HCEC 1CT (cell line): ENCODE measurements at regions not wholly inside any gene's neighbourhood (a gene's known extent, or its start where the extent isn't known, plus 50 kb on each side); places are given as distances from the start of the nearest gene placed in this dataset.
"Not testable (repeated sequence)": the region's sequence is repeated elsewhere in the genome, so short reads cannot be mapped to it uniquely, and the experiment has no call there.

ENCODE experiments used
- DNase-seq: peaks from one replicate; pipeline ENCODE4 v3.0.0-alpha.2; 2017

GRCh38 chrX:121876305-121876704 lies 828.9 kb downstream of the GLUD2 start:
- DNase-seq: no peak

DNA sequence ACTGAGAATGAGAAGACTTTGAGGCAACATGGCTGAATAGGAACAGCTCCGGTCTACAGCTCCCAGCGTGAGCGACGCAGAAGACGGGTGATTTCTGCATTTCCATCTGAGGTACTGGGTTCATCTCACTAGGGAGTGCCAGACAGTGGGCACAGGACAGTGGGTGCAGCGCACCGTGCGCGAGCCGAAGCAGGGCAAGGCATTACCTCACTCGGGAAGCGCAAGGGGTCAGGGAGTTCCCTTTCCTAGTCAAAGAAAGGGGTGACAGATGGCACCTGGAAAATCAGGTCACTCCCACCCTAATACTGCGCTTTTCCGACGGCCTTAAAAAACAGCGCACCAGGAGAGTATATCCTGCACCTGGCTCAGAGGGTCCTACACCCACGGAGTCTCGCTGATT lies 829.9 kb downstream of the GLUD2 start:
- not testable (repeated sequence) for DNase-seq

DNA sequence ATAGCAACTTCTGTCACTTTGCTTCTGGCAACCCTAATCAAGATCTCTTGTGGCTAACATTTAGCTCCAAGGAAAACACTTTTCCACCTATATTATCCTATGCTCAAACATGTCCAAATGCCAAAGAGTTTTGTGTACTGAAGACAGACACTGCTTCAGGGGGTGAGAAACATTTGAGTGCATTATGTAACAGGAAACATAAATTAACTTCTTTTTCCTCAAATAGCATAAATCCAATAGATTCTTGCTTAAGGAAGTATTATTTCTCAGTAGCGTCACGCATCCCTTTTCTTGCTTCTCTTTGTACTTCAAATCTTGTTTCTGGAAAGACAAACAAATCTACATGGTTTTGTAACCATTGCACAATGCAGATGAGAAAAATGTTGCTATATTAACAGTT lies 839.1 kb downstream of the GLUD2 start:
- DNase-seq: no peak

- no peak for DNase-seq
Measured at GRCh38 chrX:121894756-121895155, 847.3 kb downstream of the GLUD2 start.

DNA sequence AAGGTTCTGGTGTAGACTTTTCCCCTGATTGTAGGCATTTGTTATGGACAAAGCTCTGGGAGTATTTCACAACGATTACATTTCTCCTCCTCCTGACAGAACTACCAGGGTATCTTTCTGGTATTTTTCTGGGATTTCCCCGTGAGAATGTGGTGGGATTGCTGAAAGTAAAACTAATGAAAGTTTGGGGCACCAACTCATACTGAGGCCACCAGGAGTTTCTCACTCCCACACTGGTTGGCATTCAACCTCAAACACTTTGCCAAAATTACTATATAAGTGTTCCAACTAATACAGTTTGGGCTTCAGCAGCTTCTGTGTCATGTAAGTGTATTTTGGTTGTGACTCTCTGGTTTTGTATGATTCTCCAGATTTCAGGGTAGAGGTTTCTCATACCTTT lies 855.1 kb downstream of the GLUD2 start:
- DNase-seq: no peak

DNA sequence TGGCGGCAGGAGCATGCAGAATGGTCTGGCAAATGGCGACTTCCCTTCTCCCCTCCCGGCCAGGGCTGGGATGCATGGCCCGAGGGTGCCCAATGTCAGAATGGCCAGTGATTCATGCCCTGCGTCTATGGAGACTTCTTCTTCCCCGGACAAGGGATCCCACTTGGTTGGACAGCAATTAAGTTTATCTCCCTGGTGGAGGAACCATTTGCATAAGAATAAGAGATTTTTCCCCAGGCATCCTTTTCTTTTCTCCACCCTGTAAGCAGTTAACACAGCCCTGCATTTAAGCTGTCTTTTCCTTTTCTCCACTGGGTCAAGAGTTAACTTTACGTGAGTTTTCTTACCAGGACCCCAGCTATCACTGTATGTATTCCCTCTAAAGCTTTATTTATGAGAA lies 856.6 kb downstream of the GLUD2 start:
- no peak for DNase-seq

DNA sequence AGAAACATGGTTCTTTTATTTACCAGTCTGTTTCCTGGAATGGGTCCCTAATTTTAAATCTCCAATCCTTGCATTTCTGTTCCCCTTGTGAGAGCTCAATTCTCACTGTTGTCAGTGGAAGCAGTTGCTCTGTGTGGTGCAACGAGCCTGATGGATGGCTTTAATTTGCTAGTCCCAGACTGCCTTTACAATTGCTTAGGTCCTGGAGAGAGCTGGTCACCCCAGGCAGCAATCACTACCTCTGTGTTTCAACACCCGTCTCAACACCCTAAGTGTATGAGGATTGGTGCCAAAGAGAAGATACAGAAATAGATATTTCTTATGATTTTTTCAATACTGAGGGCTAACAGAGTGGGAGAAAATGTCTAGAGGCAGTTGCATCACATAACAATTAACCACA lies 873.8 kb downstream of the GLUD2 start:
- no peak for DNase-seq

GRCh38 chrX:121931567-121931966 lies 884.2 kb downstream of the GLUD2 start:
- no peak for DNase-seq

DNA sequence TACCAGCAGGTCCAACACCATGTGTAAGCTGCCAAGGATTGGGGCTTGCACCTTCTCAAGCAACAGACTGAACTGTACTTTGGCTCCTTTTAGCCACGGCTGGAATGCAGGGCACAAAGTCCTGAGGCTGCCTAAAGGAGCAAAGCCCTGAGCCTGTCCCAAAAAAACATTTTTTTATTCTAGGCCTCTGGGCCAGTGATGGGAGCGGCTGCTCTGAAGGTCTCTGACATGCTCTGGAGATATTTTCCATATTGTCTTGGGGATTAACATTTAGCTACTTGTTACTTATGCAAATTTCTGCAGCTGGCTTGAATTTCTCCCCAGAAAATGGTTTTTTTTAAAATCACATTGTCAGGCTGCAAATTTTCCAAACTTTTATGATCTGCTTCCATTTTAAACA lies 885.3 kb downstream of the GLUD2 start:
- no peak for DNase-seq

- DNase-seq: no peak
Measured at GRCh38 chrX:121949041-121949760, 901.8 kb downstream of the GLUD2 start.

DNA sequence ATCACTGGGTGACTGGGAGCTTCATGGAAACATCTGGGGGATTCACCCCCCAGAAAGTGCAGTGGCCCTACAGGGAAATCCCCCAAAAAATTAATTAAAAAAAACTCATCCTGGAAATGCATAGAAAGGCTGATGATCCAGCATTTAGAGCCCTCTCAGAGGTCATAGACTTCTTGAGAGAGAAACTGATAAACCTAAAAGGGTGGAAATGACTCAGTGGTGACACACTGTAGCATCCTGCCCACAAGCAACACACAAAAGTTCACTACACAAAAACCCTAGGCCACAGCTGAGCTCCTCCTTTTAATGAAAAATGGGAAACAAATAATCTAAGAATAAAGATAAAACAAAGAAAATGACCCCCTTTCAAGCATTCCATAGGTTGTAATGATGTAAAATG lies 911.5 kb downstream of the GLUD2 start:
- DNase-seq: no peak

DNA sequence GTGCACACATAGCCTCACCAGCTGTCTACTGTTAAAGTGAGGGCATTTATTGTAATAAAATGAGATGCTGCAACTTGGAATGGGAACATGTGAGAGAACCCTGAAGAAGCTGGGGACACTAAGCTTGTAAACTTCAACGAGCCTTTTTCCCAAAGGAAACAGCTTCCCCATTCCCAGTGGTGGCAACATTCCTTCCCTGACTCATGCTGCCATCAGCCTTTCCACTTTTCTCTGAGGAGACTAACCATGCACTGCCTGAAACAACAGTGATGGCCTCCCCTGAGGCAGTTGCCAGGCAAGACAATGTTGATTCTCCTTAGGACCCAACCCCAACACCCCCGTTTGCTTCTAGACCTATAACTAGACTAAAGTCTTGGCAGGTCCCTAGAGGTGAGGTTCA lies 928.3 kb downstream of the GLUD2 start:
- DNase-seq: no peak

DNA sequence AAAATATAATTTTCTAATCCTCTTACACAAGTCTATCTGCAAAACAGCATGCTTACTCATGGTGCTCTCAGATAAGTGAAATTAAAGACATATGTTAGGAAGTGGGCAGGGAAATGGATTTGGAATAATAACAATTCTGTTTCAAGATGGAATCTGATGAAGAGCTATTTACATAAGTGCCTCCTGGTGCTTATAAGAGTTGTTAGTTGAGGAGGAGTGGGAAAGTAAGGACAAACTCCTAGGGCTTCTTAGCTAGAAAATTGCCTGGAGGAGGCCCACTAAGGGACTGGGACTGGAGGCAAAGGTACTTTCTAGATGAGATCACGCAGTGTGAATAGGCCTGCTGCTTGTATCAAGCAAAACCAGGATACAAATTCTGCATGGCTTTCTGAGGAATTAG lies 939.8 kb downstream of the GLUD2 start:
- no peak for DNase-seq

- DNase-seq: no peak
Measured at GRCh38 chrX:121987835-121988234, 940.4 kb downstream of the GLUD2 start.

GRCh38 chrX:122004127-122004526 lies 956.7 kb downstream of the GLUD2 start:
- no peak for DNase-seq

DNA sequence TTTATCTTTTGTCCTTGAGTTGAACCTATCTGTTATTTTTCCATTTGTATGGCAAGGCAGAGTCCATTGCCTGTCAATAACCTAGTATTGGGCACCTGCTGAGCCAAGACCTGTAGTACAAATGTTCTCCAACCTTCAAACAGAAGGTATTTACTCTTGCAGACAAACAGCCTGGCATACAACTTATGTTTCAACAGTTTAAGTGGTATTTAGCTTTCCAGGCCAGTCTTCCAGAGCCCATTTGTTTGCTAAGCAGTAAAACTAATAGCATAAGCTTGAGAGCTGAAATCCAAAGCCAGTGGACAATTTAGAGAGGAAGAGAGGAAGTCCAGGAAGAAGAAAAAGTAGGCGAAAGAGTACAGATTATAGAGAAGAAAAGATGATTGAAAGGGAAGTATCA lies 979.3 kb downstream of the GLUD2 start:
- no peak for DNase-seq

- DNase-seq: no peak
Measured at GRCh38 chrX:122046226-122046625, 998.8 kb downstream of the GLUD2 start.

DNA sequence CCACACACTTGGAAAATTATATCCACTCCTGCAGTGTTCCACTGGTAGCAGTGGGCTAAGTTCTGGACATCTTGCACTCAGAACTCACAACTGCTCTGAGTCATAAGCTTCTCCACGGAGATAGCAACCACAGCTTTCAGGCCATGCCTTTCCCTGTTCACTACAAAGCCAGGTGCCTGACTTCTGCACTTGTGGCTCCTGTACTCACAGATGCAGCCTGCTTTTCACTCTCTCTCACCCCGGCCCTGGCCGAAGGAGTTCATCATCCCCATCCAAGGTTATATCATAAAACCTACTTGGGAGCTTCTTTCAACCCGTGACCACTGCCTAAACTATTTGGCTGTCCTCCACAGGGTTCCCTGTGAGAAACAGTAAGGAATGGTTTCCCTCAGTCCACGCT lies 999.4 kb downstream of the GLUD2 start:
- no peak for DNase-seq

GRCh38 chrX:122047261-122047660 lies 999.9 kb downstream of the GLUD2 start:
- no peak for DNase-seq

DNA sequence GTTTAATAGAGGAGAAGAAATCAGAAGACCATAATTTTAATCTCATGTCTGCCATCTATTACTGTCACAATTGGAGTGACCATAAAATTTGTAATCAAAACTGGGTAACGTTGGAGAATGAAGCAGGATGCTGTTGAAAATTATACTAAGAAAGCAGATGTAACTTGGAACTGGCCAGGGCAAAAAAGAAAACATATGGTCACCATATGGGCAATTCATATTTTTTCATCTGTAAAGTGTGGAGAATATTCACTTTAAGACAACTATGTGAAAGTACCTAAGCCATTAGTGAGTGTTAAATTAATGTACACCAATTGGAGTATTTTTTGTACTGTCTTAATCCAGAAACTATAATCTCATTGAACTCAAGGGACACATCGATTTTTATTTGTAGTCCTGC lies 1008.0 kb downstream of the GLUD2 start:
- no peak for DNase-seq

DNA sequence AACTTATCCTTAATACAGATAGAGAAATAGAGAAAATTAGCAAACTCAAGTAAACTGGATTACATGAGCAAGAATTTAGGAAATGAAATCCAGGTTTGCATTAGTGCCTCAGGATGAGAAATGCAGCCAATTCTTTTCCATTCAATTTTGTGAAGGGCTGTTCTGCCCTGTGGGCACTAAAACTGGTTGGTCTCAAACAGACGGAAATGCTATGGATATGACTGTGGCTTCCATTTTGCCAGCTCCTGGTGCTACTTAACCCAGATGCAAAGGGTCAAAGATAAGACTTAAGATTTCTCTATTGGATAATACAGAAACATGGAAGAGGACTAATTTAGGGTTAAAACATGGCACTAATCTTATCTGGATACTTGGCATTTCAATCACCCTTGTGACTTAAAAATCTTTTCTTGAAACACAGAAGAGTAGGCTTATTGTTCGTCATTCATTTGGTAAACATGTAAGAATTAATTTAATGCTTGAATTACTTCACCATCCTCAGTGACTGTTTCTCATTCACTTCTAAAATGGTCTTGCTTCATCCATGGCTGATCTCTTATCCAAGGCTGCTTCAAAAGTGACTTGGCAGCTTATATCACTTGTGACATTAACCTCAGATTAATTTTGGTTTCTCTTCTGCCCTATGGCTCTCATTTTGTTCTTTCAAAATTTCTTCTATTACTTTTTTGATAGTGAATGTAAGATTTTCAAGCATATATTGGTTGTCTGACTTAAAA lies 1008.7 kb downstream of the GLUD2 start:
- DNase-seq: no peak

DNA sequence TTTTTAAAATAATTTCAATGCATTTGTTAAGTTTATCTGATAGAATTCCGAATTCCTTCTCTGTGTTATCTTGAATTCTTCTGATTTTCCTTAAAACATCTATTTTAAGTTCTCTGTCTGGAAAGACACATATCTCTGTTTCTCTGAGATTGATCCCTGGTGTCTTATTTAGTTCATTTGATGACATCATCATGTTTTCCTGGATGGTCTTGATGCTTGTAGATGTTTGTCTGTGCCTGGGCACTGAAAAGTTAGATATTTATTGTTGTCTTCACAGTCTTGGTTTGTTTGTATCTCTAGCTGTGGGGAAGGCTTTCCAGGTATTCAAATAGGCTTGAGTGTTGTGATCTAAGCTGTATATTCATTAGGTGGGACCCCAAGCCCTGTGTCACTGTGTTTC lies 1028.8 kb downstream of the GLUD2 start:
- DNase-seq: no peak

GRCh38 chrX:122078079-122078478 lies 1030.7 kb downstream of the GLUD2 start:
- no peak for DNase-seq

GRCh38 chrX:122087341-122087740 lies 1039.9 kb downstream of the GLUD2 start:
- no peak for DNase-seq

DNA sequence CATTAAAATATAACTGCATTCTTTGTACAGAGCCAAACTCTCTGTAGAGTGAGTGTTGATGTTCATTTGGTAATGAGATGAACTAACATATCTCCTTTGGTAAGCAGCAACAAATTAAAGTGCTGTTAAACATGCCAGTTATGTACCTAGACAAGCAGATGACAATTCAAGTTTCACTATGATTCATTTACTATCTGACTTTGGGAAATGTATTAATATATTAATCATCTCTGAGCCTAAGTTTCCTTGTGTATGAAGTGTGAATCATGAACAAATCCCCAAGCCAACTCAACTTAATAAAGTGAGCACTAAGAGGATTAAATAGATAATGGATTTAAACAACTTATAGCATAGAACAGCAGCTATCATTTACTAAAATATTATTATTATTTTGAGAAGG lies 1044.2 kb downstream of the GLUD2 start:
- no peak for DNase-seq
